Gastroesophageal sphincter (tissue), 4 donors: ENCODE measurements at regions not wholly inside any gene's neighbourhood (a gene's known extent, or its start where the extent isn't known, plus 50 kb on each side); places are given as distances from the start of the nearest gene placed in this dataset.
A peak's percentile ranks its signal among the peaks of the same experiment; 100 is the strongest.
"Not testable (repeated sequence)": the region's sequence is repeated elsewhere in the genome, so short reads cannot be mapped to it uniquely, and the experiment has no call there.

Experiments used
- ATAC-seq: fragments of 150-250 bp; one replicate; pipeline ENCODE4 v1.9.1; 2016; ENCODE audit warnings: mild to moderate bottlenecking, moderate library complexity
- H3K27ac ChIP-seq, 4 donors: fragments of 200-600 bp; sonication (generic) in 3 of 4; 1 replicate in 3 of 4; 2 replicates in 1 of 4; pipeline ENCODE4 v1.5.1; 2016 to 2019
- H3K27me3 ChIP-seq: fragments of 200-600 bp; sonication (generic); one replicate; pipeline ENCODE4 v1.5.1; 2019
- H3K36me3 ChIP-seq, 2 donors: fragments of 200-600 bp; sonication (generic); one replicate each; pipeline ENCODE4 v1.5.1; 2019; ENCODE audit warnings: control low read depth in 1 of 2
- H3K4me1 ChIP-seq, 3 donors: fragments of 200-600 bp; sonication (generic); 1 replicate in 2 of 3; 2 replicates in 1 of 3; pipeline ENCODE4 v1.5.1; 2016 to 2019; ENCODE audit warnings: control low read depth in 2 of 3
- H3K4me3 ChIP-seq, 2 donors: fragments of 200-600 bp; sonication (generic); one replicate each; pipeline ENCODE4 v1.5.1; 2019; ENCODE audit warnings: mild to moderate bottlenecking in 1 of 2, moderate library complexity in 1 of 2
- H3K9me3 ChIP-seq, 3 donors: fragments of 200-600 bp; sonication (generic); one replicate each; pipeline ENCODE4 v1.5.1; 2017 to 2019; ENCODE audit warnings: control low read depth in 2 of 3
- EP300 ChIP-seq: sonication (generic); formaldehyde crosslinking; IDR thresholded peaks from one replicate; pipeline ENCODE4 v1.6.1; 2017; ENCODE audit warnings: antibody characterized with exemption, mild to moderate bottlenecking
- POLR2A ChIP-seq, 2 donors: fragments of 450-650 bp; IDR thresholded peaks; one replicate each; pipeline ENCODE4 v1.6.1; 2017; ENCODE audit warnings: antibody characterized with exemption in 2 of 2, mild to moderate bottlenecking in 2 of 2, moderate library complexity in 1 of 2
- POLR2AphosphoS5 ChIP-seq: sonication (generic); formaldehyde crosslinking; IDR thresholded peaks from one replicate; pipeline ENCODE4 v1.6.1; 2017; ENCODE audit warnings: antibody characterized with exemption
- WGBS, 2 donors: methylation state at CpG; one replicate each; pipeline ENCODE4 v1.1.5; 2018; ENCODE audit warnings: low coverage in 1 of 2; 5-methylcytosine and 5-hydroxymethylcytosine counted together
- TF ChIP-seq, protein P1 (sequence below), 4 experiments: fragments of 200-600 bp in 2 of 4; fragments of 450-650 bp in 2 of 4; sonication (generic) in 1 of 4; IDR thresholded peaks; one replicate each; pipeline ENCODE4 v1.5.1; 2017 to 2019; ENCODE audit warnings: antibody characterized with exemption in 4 of 4, mild to moderate bottlenecking in 2 of 4, moderate library complexity in 2 of 4

DNA sequence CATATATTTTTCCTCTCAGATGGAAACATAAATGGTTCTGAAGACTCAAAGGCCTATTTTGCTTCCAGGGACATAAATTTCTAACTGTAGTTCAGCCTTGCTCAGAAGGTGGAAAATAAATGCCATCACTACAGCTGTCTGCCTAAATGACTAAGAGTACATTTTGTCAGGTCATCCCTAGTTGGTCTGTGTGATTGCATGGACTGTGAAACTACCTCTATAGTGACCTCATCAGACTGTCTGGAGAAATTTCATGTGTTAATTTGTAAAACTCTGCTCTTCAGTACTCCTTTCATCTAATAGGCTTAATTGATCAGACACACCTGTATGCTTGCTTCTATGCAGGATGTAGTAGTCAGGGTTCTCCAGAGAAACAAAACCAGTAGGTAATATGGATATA lies 886.9 kb downstream of the AMY1C start:
- Histone ChIP-seq H3K27me3 (no peaks in the 10 kb centered on the region), H3K27ac (no peak overlapping the region), H3K9me3 (no peaks in the 10 kb centered on the region), H3K36me3 (no peaks in the 10 kb centered on the region), H3K4me1 (no peaks in the 10 kb centered on the region), H3K4me3 (no peak overlapping the region)
- ATAC-seq, result no peak
- TF ChIP-seq, protein P1, sequence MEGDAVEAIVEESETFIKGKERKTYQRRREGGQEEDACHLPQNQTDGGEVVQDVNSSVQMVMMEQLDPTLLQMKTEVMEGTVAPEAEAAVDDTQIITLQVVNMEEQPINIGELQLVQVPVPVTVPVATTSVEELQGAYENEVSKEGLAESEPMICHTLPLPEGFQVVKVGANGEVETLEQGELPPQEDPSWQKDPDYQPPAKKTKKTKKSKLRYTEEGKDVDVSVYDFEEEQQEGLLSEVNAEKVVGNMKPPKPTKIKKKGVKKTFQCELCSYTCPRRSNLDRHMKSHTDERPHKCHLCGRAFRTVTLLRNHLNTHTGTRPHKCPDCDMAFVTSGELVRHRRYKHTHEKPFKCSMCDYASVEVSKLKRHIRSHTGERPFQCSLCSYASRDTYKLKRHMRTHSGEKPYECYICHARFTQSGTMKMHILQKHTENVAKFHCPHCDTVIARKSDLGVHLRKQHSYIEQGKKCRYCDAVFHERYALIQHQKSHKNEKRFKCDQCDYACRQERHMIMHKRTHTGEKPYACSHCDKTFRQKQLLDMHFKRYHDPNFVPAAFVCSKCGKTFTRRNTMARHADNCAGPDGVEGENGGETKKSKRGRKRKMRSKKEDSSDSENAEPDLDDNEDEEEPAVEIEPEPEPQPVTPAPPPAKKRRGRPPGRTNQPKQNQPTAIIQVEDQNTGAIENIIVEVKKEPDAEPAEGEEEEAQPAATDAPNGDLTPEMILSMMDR (IDR thresholded peaks at IDR 0.05), result no peak
- TF ChIP-seq POLR2A (IDR thresholded peaks at IDR 0.05) (no peak), EP300 (no peak), POLR2AphosphoS5 (no peak)

DNA sequence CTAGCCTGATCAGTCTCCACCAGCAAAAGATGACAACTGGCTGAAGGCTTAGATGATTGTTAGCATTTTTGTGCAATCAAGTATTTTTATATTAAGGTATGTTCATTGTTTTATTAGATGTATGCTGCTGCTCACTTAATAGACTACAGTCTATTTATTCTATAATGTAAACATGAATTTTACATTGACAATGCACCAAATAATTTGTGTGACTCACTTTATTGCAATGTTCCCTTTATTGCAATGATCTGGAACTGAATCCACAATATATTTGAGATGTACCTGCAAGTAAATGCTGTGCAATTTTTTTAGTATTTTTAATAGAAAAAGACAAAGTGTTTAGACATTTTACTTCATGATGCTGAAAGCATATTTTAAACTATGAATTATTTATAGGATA lies 896.5 kb downstream of the AMY1C start:
- Histone ChIP-seq H3K27ac (no peak overlapping the region), H3K27me3 (no peaks in the 10 kb centered on the region), H3K9me3 (no peaks in the 10 kb centered on the region), H3K4me3 (no peak overlapping the region), H3K4me1 (no peaks in the 10 kb centered on the region), H3K36me3 (no peaks in the 10 kb centered on the region)
- no peak for ATAC-seq
- no peak for TF ChIP-seq POLR2AphosphoS5

DNA sequence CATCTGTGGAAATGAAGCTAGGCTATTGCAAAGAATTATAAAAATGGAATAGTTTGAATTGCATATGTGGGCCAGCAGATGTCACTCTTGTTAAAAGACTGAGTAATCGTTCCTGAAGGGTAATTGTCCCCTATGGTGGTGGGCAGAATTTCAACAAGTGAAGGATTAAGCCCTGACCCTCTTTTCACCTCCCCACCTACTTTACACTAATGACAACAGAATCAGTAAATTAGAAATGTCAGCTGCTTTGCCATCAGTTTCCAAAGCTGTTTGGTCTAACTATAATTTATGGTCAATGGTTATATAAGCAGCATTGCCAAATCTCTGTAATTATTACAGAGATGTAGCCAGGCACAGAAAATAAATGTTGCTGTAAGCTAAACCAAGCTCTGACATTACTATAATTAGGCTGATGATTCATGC lies 898.6 kb downstream of the AMY1C start:
- TF ChIP-seq POLR2A (IDR thresholded peaks at IDR 0.05) (no peak), POLR2AphosphoS5 (no peak), EP300 (no peak)
- TF ChIP-seq, protein P1 (IDR thresholded peaks at IDR 0.05), result peak in 2 of 4 experiments; percentile 10 to 19

DNA sequence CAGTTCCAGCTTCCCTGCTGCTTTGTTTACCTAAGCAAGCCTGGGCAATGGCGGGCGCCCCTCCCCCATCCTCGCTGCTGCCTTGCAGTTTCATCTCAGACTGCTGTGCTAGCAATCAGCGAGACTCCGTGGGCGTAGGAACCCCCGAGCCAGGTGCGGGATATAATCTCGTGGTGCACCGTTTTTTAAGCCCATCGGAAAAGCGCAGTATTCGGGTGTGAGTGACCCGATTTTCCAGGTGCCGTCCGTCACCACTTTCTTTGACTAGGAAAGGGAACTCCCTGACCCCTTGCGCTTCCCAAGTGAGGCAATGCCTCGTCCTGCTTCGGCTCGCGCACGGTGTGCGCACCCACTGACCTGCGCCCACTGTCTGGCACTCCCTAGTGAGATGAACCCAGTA lies 914.7 kb downstream of the AMY1C start:
- not testable (repeated sequence) for H3K9me3 ChIP-seq, H3K4me1 ChIP-seq, ATAC-seq, H3K4me3 ChIP-seq, H3K36me3 ChIP-seq, H3K27me3 ChIP-seq, H3K27ac ChIP-seq
- 100% methylated on average over 3 of the region's 24 CpGs; no CpG with 5 or more reads in 1 of the 2 donors for WGBS, 2 donors

More for the DNA sequence above, 898.6 kb downstream of the AMY1C start:
- no peaks in the 10 kb centered on the region for H3K4me1 ChIP-seq
- ATAC-seq, result no peak
- H3K36me3 ChIP-seq, result no peaks in the 10 kb centered on the region
- 0% methylated on average over 1 of the region's 1 CpG for WGBS, 2 donors
- no peak overlapping the region for H3K27ac ChIP-seq
- no peaks in the 10 kb centered on the region for H3K9me3 ChIP-seq
- no peaks in the 10 kb centered on the region for H3K27me3 ChIP-seq
- no peak overlapping the region for H3K4me3 ChIP-seq

DNA sequence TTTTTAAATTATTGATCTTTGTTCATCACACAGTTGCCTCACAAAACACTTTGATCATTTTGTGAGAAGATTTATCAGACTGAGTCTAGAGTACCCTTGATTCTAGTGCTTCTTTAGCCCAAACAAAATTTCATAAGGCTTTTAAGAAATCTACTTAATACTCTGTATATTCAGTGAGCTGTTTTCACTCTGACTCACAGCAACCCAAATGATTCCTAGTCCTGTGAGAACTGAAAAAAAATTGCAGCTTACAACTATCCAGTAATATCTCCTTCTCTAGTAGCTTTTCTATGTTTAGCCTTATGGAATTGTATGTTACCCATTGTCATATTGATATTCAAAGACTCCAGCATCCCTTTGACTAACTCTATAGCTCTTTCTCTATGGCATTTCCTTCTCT lies 915.6 kb downstream of the AMY1C start:
- no peak for ATAC-seq
- Histone ChIP-seq H3K9me3 (no peaks in the 10 kb centered on the region), H3K27me3 (no peaks in the 10 kb centered on the region), H3K36me3 (no peaks in the 10 kb centered on the region), H3K27ac (no peak overlapping the region), H3K4me3 (no peak overlapping the region), H3K4me1 (no peaks in the 10 kb centered on the region)
- no peak for TF ChIP-seq POLR2A (IDR thresholded peaks at IDR 0.05)
- TF ChIP-seq POLR2AphosphoS5, result no peak
- TF ChIP-seq EP300, result no peak
- TF ChIP-seq, protein P1 (IDR thresholded peaks at IDR 0.05), result no peak

DNA sequence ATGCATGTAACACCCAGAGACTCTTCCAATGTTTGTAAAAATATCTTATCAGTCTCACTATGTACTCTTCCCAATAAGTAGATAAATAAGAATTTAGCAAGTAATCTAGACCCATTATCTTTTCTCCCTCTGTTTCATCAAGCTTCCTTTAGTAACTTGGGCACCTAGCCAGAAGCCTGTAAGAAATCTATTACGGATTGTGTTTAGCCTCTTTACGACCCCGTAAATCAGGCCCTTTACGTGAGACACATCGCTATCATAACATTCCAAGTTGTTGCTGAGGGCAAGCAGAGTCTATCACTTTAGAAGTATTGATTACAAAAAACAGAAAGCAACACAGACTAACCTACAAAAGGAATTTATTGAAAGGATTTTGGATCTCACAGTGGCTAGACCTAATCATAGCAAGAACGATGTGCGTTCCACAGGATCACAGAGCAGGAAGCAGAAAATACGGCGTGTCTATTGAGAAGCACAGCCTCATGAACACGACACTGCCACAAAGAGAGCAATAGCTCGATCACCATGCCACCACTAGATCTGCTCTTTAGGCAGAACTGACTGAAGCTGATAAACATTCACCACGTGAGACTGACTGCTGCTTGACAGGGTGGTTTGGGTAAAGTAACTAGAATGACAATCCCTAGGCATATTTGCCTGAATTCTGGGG lies 922.1 kb downstream of the AMY1C start:
- no peak overlapping the region for H3K4me3 ChIP-seq
- 43 to 49% methylated on average over 10 to 12 of the region's 12 CpGs for WGBS, 2 donors

More for the DNA sequence above, 922.1 kb downstream of the AMY1C start:
- no peaks in the 10 kb centered on the region for H3K36me3 ChIP-seq
- ATAC-seq, result no peak
- no peaks in the 10 kb centered on the region for H3K27me3 ChIP-seq
- H3K4me1 ChIP-seq, result no peaks in the 10 kb centered on the region
- TF ChIP-seq EP300 (no peak), POLR2AphosphoS5 (no peak), POLR2A (IDR thresholded peaks at IDR 0.05) (no peak)
- TF ChIP-seq, protein P1 (IDR thresholded peaks at IDR 0.05), result no peak
- no peaks in the 10 kb centered on the region for H3K9me3 ChIP-seq
- no peak overlapping the region for H3K27ac ChIP-seq
